SH-SY5Y (cell line): ENCODE measurements at regions not wholly inside any gene's neighbourhood (a gene's known extent, or its start where the extent isn't known, plus 50 kb on each side); places are given as distances from the start of the nearest gene placed in this dataset.

Experiments
- GATA2 ChIP-seq: IDR thresholded peaks from 2 replicates; pipeline ENCODE4 v1.6.1; 2011; ENCODE audit warnings: mild to moderate bottlenecking, low read depth, low read length
- GATA3 ChIP-seq: IDR thresholded peaks from 2 replicates; pipeline ENCODE4 v1.6.1; 2011; ENCODE audit warnings: low read depth, mild to moderate bottlenecking, low read length, moderate library complexity

- TF ChIP-seq GATA3: no peak
- TF ChIP-seq GATA2: no peak
Observed at GRCh38 chr2:215772003-215772402, 241.3 kb downstream of the MREG start.
